ENCODE measurements at regions not wholly inside any gene's neighbourhood (a gene's known extent, or its start where the extent isn't known, plus 50 kb on each side); places are given as distances from the start of the nearest gene placed in this dataset.
"Not testable (repeated sequence)": the region's sequence is repeated elsewhere in the genome, so short reads cannot be mapped to it uniquely, and the experiment has no call there.

GRCh38 chr7:33784000-33784399 is 121.3 kb upstream of the BMPER start:
- no peak for DNase-seq (ENCODE audit: low spot score)

GRCh38 chr7:33788531-33788930 is 116.8 kb upstream of the BMPER start:
- no peak for DNase-seq (ENCODE audit: low spot score)

- peak; percentile 29 for DNase-seq (ENCODE audit: low spot score)
These were observed 115.3 kb upstream of the BMPER start for GRCh38 chr7:33789871-33790630.

- peak; percentile 76 for DNase-seq (ENCODE audit: low spot score)
These were observed 114.6 kb upstream of the BMPER start for GRCh38 chr7:33790746-33791145.

GRCh38 chr7:33792041-33792440 is 113.3 kb upstream of the BMPER start:
- no peak for DNase-seq (ENCODE audit: low spot score)

- no peak for DNase-seq (ENCODE audit: low spot score)
These were observed 112.7 kb upstream of the BMPER start for GRCh38 chr7:33792547-33793105.

- DNase-seq (ENCODE audit: low spot score): no peak
These were observed 111.7 kb upstream of the BMPER start for GRCh38 chr7:33793616-33794015.

- DNase-seq (ENCODE audit: low spot score): no peak
These were observed 110.9 kb upstream of the BMPER start for GRCh38 chr7:33794419-33794818.

GRCh38 chr7:33794959-33795358 is 110.4 kb upstream of the BMPER start:
- DNase-seq (ENCODE audit: low spot score): no peak

- DNase-seq (ENCODE audit: low spot score): no peak
These were observed 108.8 kb upstream of the BMPER start for GRCh38 chr7:33796538-33796937.

- DNase-seq (ENCODE audit: low spot score): not testable (repeated sequence)
These were observed 107.8 kb upstream of the BMPER start for GRCh38 chr7:33797512-33797911.

- peak; percentile 42 for DNase-seq (ENCODE audit: low spot score)
These were observed 106.5 kb upstream of the BMPER start for GRCh38 chr7:33798686-33799325.

GRCh38 chr7:33799766-33800165 is 105.6 kb upstream of the BMPER start:
- DNase-seq (ENCODE audit: low spot score): no peak

GRCh38 chr7:33802600-33802999 is 102.7 kb upstream of the BMPER start:
- DNase-seq (ENCODE audit: low spot score): no peak

GRCh38 chr7:33804140-33804660 is 101.1 kb upstream of the BMPER start:
- DNase-seq (ENCODE audit: low spot score): no peak

GRCh38 chr7:33805630-33806233 is 99.6 kb upstream of the BMPER start:
- DNase-seq (ENCODE audit: low spot score): no peak

- DNase-seq (ENCODE audit: low spot score): no peak
These were observed 98.8 kb upstream of the BMPER start for GRCh38 chr7:33806298-33807154.

- no peak for DNase-seq (ENCODE audit: low spot score)
These were observed 98.2 kb upstream of the BMPER start for GRCh38 chr7:33807155-33807530.

- no peak for DNase-seq (ENCODE audit: low spot score)
These were observed 97.4 kb upstream of the BMPER start for GRCh38 chr7:33807779-33808482.

- DNase-seq (ENCODE audit: low spot score): no peak
These were observed 96.1 kb upstream of the BMPER start for GRCh38 chr7:33809228-33809627.

- DNase-seq (ENCODE audit: low spot score): no peak
These were observed 95.0 kb upstream of the BMPER start for GRCh38 chr7:33810356-33810755.
